ENCODE measurements at regions not wholly inside any gene's neighbourhood (a gene's known extent, or its start where the extent isn't known, plus 50 kb on each side); places are given as distances from the start of the nearest gene placed in this dataset.

GRCh38 chr6:94129926-94130325 lies 710.6 kb upstream of the EPHA7 start:
- H3K9me3 Mint-ChIP-seq, result peaks cover 0 to 2% of the 10 kb centered on the region in 2 donors
- no peaks in the 10 kb centered on the region for H3K36me3 Mint-ChIP-seq (ENCODE audit: insufficient read depth in 2 of 2)
- DNase-seq (no peak), ATAC-seq (replicated peaks in 1 of 2) (no peak)
- no peak overlapping the region for H3K4me3 Mint-ChIP-seq
- H3K27me3 Mint-ChIP-seq (ENCODE audit: low read depth), result no peaks in the 10 kb centered on the region
- H3K27ac Mint-ChIP-seq, result no peak overlapping the region
- H3K4me1 Mint-ChIP-seq (ENCODE audit: low read depth), result no peaks in the 10 kb centered on the region

DNA sequence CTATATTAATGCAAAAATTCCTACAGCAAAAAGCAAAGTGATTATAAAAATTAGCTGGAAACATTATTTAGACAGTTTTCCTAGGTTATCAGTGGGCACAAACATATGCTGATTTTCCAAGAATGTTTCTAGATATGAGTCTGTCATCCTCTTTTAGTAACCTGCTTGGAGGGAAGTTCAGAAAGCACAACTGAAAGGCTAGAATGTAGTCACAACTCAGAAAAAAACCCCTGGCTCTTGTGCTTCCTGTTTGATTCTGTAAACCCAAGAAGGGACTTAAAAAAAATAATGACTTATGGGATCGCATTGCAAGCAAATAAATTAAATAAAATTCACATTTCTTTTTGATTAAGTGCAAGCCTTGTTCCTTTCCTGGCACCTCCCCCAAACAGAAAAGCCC lies 708.4 kb upstream of the EPHA7 start:
- no peak overlapping the region for H3K4me3 Mint-ChIP-seq
- no peaks in the 10 kb centered on the region for H3K27me3 Mint-ChIP-seq (ENCODE audit: low read depth)

DNA sequence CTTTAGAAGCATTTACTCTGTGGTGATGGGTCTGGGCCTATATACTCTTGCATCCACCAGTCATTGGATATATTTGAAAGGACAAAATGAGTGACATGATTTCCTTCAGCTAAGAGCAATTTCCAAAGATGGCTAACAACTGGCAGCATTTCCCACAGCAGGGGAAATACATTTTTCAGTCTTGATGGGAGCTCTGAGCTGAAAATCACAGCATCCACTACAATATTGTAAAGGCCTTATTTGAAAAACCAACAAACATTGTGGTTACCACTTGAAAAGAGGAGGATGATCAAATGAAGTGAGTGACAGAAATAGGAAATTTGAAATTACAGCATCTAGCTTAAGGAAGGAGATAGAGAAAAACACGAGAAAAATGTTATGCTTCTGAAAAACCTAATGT lies 705.0 kb upstream of the EPHA7 start:
- no peak for ATAC-seq (replicated peaks in 1 of 2)
- Mint-ChIP-seq H3K4me3 (no peak overlapping the region), H3K4me1 (ENCODE audit: low read depth) (no peaks in the 10 kb centered on the region), H3K27me3 (ENCODE audit: low read depth) (no peaks in the 10 kb centered on the region), H3K9me3 (peaks cover 0 to under 1% of the 10 kb centered on the region in 2 donors), H3K27ac (no peak overlapping the region), H3K36me3 (ENCODE audit: insufficient read depth in 2 of 2) (no peaks in the 10 kb centered on the region)
- no peak for DNase-seq

More for the DNA sequence above, 708.4 kb upstream of the EPHA7 start:
- no peaks in the 10 kb centered on the region for H3K4me1 Mint-ChIP-seq (ENCODE audit: low read depth)
- DNase-seq, result no peak
- ATAC-seq (replicated peaks in 1 of 2), result no peak
- H3K36me3 Mint-ChIP-seq (ENCODE audit: insufficient read depth in 2 of 2), result no peaks in the 10 kb centered on the region
- H3K27ac Mint-ChIP-seq, result no peak overlapping the region
- peaks cover 0 to 2% of the 10 kb centered on the region in 2 donors for H3K9me3 Mint-ChIP-seq

DNA sequence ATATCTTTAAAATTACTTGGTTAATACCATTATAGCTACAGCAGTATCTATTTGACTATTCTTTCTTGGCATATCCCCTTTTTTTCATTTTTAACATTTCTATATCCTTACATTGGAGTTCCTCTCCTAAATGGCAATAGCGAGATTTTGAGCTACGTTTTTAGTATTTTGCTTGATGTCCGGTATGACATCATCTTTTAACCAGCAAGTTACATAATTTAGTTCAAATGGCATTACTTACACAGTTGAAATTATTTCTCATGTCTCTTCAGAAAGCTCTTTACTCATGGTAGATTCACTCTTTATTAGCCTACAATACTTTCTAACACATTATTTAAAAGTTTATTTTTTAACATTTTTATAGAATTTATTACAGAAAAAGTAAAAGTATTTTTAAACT lies 701.7 kb upstream of the EPHA7 start:
- Mint-ChIP-seq H3K36me3 (ENCODE audit: insufficient read depth in 2 of 2) (no peaks in the 10 kb centered on the region), H3K4me1 (ENCODE audit: low read depth) (no peaks in the 10 kb centered on the region), H3K27me3 (ENCODE audit: low read depth) (no peaks in the 10 kb centered on the region), H3K9me3 (peaks cover 1 to 2% of the 10 kb centered on the region in 2 donors), H3K27ac (no peak overlapping the region), H3K4me3 (no peak overlapping the region)
- DNase-seq, result no peak
- no peak for ATAC-seq (replicated peaks in 1 of 2)

DNA sequence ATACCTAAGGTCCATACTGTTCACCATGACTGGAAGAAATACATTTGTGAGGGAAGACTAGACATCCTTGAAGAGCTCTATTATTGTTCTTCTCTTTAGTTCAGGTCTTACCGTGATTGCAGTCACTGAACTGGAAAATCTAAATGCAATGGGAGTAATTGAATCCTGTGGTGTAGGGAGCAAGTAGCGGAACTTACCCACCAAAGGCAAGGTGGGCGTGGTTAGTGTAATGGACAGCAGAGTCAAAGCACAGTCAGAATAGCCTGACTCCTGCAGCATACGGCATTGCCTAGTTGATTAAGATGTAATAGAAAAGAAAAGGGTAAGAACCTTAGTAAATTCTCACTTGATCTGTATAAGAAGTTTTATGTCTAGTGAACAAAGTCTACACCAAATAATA lies 679.7 kb upstream of the EPHA7 start:
- ATAC-seq (replicated peaks in 1 of 2), result no peak
- no peaks in the 10 kb centered on the region for H3K27me3 Mint-ChIP-seq (ENCODE audit: low read depth)
- no peak overlapping the region for H3K27ac Mint-ChIP-seq
- no peak for DNase-seq
- H3K36me3 Mint-ChIP-seq (ENCODE audit: insufficient read depth in 2 of 2), result no peaks in the 10 kb centered on the region
- no peak overlapping the region for H3K4me3 Mint-ChIP-seq
- no peaks in the 10 kb centered on the region for H3K4me1 Mint-ChIP-seq (ENCODE audit: low read depth)
- peaks cover 0 to 3% of the 10 kb centered on the region in 2 donors for H3K9me3 Mint-ChIP-seq

GRCh38 chr6:94095961-94096360 lies 676.6 kb upstream of the EPHA7 start:
- Mint-ChIP-seq H3K4me1 (ENCODE audit: low read depth) (no peaks in the 10 kb centered on the region), H3K4me3 (no peak overlapping the region), H3K36me3 (ENCODE audit: insufficient read depth in 2 of 2) (no peaks in the 10 kb centered on the region), H3K27me3 (ENCODE audit: low read depth) (no peaks in the 10 kb centered on the region), H3K27ac (no peak overlapping the region), H3K9me3 (peaks cover 0 to 3% of the 10 kb centered on the region in 2 donors)
- DNase-seq (no peak), ATAC-seq (replicated peaks in 1 of 2) (no peak)

DNA sequence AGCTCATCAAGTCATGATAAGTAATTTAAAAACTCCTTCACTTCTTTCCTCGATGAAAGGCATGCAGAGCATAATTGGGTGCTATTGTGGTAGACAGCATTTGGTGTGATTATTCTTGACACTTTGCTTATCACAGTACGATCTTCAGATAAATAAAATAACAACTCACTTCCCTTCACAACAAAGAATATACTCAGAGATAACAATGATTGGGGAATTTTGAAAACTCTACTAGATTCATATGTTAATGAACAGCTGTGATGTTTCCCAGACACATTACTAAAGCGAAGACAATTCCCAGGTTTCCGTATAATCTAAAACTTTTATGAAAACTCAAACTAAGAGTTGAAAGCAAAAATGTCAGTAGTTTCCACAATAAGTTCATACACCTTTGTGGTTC lies 670.6 kb upstream of the EPHA7 start:
- no peaks in the 10 kb centered on the region for H3K36me3 Mint-ChIP-seq (ENCODE audit: insufficient read depth in 2 of 2)
- H3K27me3 Mint-ChIP-seq (ENCODE audit: low read depth), result no peaks in the 10 kb centered on the region
- no peak for ATAC-seq (replicated peaks in 1 of 2)
- H3K4me3 Mint-ChIP-seq, result no peak overlapping the region
- no peak for DNase-seq
- H3K9me3 Mint-ChIP-seq, result peaks cover 0 to 2% of the 10 kb centered on the region in 2 donors
- H3K27ac Mint-ChIP-seq, result no peak overlapping the region
- no peaks in the 10 kb centered on the region for H3K4me1 Mint-ChIP-seq (ENCODE audit: low read depth)

DNA sequence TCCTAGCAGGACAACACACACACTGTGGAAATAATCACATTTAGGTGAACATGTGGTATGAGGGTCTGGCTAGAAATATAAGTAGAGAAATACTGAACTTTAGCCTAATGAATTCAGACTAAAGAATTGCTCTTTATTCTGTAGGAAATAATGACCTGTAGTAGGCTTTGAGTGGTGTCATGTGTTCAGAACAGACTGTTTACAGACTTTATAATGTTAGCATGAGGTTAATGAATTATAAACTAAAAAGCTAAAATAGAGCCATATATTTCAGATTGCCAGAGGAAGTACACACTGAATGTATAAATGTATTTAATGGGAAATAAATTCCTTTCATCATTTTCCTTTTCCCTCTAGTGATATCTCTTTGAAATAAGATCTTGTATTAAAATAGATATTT lies 669.5 kb upstream of the EPHA7 start:
- ATAC-seq (replicated peaks in 1 of 2), result no peak

GRCh38 chr6:94074764-94075163 lies 655.4 kb upstream of the EPHA7 start:
- Mint-ChIP-seq H3K4me1 (ENCODE audit: low read depth) (no peaks in the 10 kb centered on the region), H3K27me3 (ENCODE audit: low read depth) (no peaks in the 10 kb centered on the region), H3K9me3 (no peaks in the 10 kb centered on the region), H3K4me3 (no peak overlapping the region), H3K27ac (no peak overlapping the region), H3K36me3 (ENCODE audit: insufficient read depth in 2 of 2) (no peaks in the 10 kb centered on the region)
- ATAC-seq (replicated peaks in 1 of 2) (no peak), DNase-seq (no peak)

More for the DNA sequence above, 669.5 kb upstream of the EPHA7 start:
- Mint-ChIP-seq H3K4me3 (no peak overlapping the region), H3K4me1 (ENCODE audit: low read depth) (no peaks in the 10 kb centered on the region), H3K9me3 (peaks cover 0 to 2% of the 10 kb centered on the region in 2 donors), H3K27me3 (ENCODE audit: low read depth) (no peaks in the 10 kb centered on the region), H3K36me3 (ENCODE audit: insufficient read depth in 2 of 2) (no peaks in the 10 kb centered on the region), H3K27ac (no peak overlapping the region)
- DNase-seq, result no peak

DNA sequence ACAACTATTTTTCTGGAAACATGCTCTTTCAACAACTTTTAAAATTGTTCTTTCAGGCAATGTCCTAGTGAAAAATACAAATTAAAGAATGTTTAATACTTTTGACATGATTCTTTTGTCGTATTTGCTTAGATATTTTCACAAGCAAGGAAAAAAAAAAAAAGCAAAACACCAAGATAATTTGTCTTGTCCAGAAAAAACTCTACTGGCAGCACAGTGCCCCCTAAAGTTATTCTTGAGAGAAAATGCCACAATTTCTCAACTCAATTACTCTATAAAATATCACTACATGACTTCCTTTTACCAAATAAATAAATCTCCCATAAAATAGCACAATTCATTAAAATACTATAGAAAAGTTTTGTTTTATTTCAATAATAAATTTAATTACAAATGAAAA lies 652.5 kb upstream of the EPHA7 start:
- Mint-ChIP-seq H3K27ac (no peak overlapping the region), H3K36me3 (ENCODE audit: insufficient read depth in 2 of 2) (no peaks in the 10 kb centered on the region), H3K9me3 (no peaks in the 10 kb centered on the region), H3K4me3 (no peak overlapping the region), H3K4me1 (ENCODE audit: low read depth) (no peaks in the 10 kb centered on the region), H3K27me3 (ENCODE audit: low read depth) (no peaks in the 10 kb centered on the region)
- ATAC-seq (replicated peaks in 1 of 2) (no peak), DNase-seq (no peak)

DNA sequence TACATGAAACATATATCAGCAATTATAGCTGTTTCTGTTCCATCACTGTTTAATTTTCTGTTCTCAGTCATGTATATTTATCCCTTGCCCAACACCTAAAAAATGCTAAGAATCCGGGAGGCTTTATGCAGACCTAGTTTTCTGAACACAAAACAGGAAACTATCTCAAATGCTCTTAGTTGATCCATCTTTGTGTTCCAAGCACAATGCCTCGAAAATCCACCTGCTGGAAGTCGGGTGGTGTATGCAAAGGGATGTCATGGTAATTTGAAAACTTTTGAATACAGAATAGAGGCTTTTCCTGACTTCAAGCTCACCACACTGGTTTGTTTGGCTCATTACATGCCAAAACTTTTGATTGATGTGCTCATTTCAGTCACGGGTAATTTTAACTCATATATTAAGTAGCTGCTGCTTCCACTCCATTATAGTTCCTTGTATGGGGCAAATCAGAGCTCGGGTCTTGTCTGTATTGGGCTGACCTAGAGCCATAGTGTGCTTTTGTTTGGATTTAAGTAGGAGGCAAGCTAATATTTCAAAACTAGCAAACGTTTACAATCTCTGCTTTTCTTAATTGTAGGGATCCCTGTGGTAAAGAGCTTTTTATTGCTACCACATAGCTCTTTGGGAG lies 646.5 kb upstream of the EPHA7 start:
- no peaks in the 10 kb centered on the region for H3K36me3 Mint-ChIP-seq (ENCODE audit: insufficient read depth in 2 of 2)
- no peaks in the 10 kb centered on the region for H3K27me3 Mint-ChIP-seq (ENCODE audit: low read depth)
- no peak overlapping the region for H3K27ac Mint-ChIP-seq
- H3K9me3 Mint-ChIP-seq, result no peaks in the 10 kb centered on the region
- H3K4me3 Mint-ChIP-seq, result no peak overlapping the region
- ATAC-seq (replicated peaks in 1 of 2) (no peak), DNase-seq (no peak)
- H3K4me1 Mint-ChIP-seq (ENCODE audit: low read depth), result no peaks in the 10 kb centered on the region

GRCh38 chr6:94052749-94053148 lies 633.4 kb upstream of the EPHA7 start:
- Mint-ChIP-seq H3K9me3 (peaks cover 11 to 12% of the 10 kb centered on the region in 2 donors), H3K27ac (no peak overlapping the region), H3K27me3 (ENCODE audit: low read depth) (no peaks in the 10 kb centered on the region), H3K36me3 (ENCODE audit: insufficient read depth in 2 of 2) (no peaks in the 10 kb centered on the region), H3K4me3 (no peak overlapping the region), H3K4me1 (ENCODE audit: low read depth) (no peaks in the 10 kb centered on the region)
- DNase-seq (no peak), ATAC-seq (replicated peaks in 1 of 2) (no peak)

GRCh38 chr6:94050515-94050914 lies 631.2 kb upstream of the EPHA7 start:
- Mint-ChIP-seq H3K27me3 (ENCODE audit: low read depth) (no peaks in the 10 kb centered on the region), H3K36me3 (ENCODE audit: insufficient read depth in 2 of 2) (no peaks in the 10 kb centered on the region), H3K4me3 (no peak overlapping the region), H3K9me3 (peaks cover 9 to 11% of the 10 kb centered on the region in 2 donors), H3K4me1 (ENCODE audit: low read depth) (no peaks in the 10 kb centered on the region), H3K27ac (no peak overlapping the region)
- ATAC-seq (replicated peaks in 1 of 2) (no peak), DNase-seq (no peak)

DNA sequence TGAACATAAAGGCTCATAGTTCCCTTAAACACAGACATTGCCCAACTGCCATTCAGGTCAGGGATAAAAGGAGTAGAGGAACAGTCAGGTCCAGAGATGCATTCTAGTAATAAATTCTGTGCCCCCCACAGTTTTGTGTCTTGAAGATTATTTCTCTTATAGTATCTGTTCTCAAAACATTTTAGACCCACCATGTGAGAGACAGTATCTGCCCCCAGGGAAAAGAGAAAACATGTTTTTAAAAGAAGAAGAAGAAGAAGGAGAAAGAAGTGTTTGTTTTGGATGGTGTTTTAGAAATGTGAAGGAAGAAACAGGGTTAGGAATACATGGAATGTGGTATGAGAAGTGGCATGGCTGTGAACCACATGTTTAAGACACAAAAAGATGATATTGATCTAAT lies 629.6 kb upstream of the EPHA7 start:
- Mint-ChIP-seq H3K4me1 (ENCODE audit: low read depth) (no peaks in the 10 kb centered on the region), H3K9me3 (peaks cover 9 to 11% of the 10 kb centered on the region in 2 donors), H3K36me3 (ENCODE audit: insufficient read depth in 2 of 2) (no peaks in the 10 kb centered on the region), H3K27me3 (ENCODE audit: low read depth) (no peaks in the 10 kb centered on the region), H3K4me3 (no peak overlapping the region), H3K27ac (no peak overlapping the region)
- DNase-seq, result no peak
- ATAC-seq (replicated peaks in 1 of 2), result no peak

Data from activated T-cell treated with anti-CD3 and anti-CD28 coated beads, Interleukin-2, amount 50 U/mL, for 72 hours (primary cell).